ENCODE measurements at regions not wholly inside any gene's neighbourhood (a gene's known extent, or its start where the extent isn't known, plus 50 kb on each side); places are given as distances from the start of the nearest gene placed in this dataset.

DNA sequence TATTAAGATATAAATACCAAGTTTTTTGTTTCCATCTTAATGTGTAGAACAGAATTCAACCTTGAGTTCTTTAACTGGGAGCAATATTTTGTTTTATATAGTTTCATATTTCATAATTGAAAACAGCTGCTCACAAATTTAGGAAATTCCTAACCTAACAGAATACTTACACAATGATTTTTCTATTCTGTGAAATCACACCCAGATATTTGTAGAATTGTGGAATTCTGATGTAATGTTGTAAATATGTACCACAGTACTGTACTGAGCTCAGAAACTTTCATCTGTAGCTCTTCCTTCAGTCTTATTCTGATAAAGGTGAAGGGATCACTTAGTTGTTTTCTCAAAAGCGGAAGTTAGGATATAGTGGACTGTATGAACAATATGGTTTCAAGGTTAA lies 143.4 kb upstream of the GLI3 start:
- DNase-seq (no peak), ATAC-seq (no peak)
- intact Hi-C loops (cut with DNase I, micrococcal nuclease): no loop called here

DNA sequence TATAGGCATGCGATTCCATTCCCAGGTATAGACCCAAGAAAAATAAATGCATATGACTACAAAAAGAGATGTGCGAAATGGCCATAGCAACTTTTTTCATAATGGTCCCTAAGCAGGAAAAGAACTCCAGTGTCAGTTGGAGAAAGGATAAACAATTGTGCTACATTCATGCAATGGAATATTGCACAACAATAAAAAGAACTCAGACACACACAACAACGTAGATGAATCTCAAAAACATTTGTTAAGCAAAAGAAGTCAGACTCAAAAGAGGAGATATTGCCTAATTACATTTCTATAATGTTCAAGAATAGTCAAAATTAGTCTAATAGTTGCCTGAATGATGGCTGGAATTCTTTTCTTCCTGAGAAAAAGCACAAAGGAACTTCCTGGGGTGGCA lies 141.1 kb upstream of the GLI3 start:
- no peak for ATAC-seq
- intact Hi-C loops (cut with DNase I, micrococcal nuclease): no loop called here
- no peak for DNase-seq

- no peak for ATAC-seq
Observed at GRCh38 chr7:42373285-42373684, 136.3 kb upstream of the GLI3 start.

GRCh38 chr7:42372479-42372878 lies 135.5 kb upstream of the GLI3 start:
- intact Hi-C loops (cut with DNase I, micrococcal nuclease): no loop called here
- no peak for ATAC-seq
- no peak for DNase-seq

More at GRCh38 chr7:42373285-42373684, 136.3 kb upstream of the GLI3 start:
- intact Hi-C loops (cut with DNase I, micrococcal nuclease): no loop called here
- no peak for DNase-seq

DNA sequence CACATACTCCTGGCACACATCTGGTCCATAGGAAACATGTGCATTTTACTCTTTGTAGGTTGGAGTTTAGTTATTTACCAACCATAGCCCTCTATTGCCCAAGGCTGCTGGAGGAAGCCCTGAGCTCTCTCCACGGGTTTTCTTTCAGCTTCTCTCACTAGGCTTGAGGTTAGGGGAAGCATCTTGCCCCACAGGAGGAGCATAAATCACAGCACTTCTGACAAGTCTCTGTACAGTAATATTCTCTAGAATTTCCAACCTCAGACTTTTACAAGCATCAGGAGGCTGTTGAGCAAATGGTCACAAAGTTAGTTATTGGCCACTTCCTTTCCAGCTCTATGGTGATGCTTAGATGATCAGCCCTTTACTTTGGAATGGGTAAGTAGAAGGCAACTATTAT lies 122.9 kb upstream of the GLI3 start:
- intact Hi-C loops (cut with DNase I, micrococcal nuclease): no loop called here
- ATAC-seq (no peak), DNase-seq (no peak)

- ATAC-seq (no peak), DNase-seq (no peak)
- intact Hi-C loops (cut with DNase I, micrococcal nuclease): no loop called here
Observed at GRCh38 chr7:42351316-42351935, 114.4 kb upstream of the GLI3 start.

DNA sequence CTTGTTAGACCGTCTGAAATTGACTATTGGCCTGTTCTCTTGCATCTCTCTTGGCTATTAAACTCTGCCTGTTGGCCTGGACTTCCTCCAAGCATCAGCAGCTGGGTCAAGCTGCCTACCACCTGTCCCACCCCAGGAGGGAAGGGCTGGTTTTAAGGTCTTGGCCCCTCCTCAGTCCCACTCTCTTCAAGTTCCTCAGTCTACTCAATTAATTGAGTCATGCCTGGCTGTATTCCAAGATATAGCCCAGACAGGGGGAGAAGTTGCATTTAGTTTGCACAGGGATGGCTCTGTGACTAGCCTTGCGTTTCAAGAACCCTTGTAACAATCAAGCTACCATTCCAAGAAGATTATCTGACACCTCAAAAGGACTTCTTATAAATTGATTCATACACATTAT lies 113.8 kb upstream of the GLI3 start:
- DNase-seq (no peak), ATAC-seq (no peak)
- intact Hi-C loops (cut with DNase I, micrococcal nuclease): no loop called here

- DNase-seq: no peak
- no peak for ATAC-seq
- intact Hi-C loops (cut with DNase I, micrococcal nuclease): no loop called here
Observed at GRCh38 chr7:42348631-42349030, 111.6 kb upstream of the GLI3 start.

GRCh38 chr7:42348071-42348470 lies 111.1 kb upstream of the GLI3 start:
- DNase-seq: no peak
- intact Hi-C loops (cut with DNase I, micrococcal nuclease): no loop called here
- ATAC-seq: no peak

- ATAC-seq (no peak), DNase-seq (no peak)
Observed at GRCh38 chr7:42347616-42348015, 110.6 kb upstream of the GLI3 start.

GRCh38 chr7:42345478-42346299 lies 108.7 kb upstream of the GLI3 start:
- intact Hi-C loops (cut with DNase I, micrococcal nuclease): no loop called here
- ATAC-seq: no peak

More at GRCh38 chr7:42347616-42348015, 110.6 kb upstream of the GLI3 start:
- intact Hi-C loops (cut with DNase I, micrococcal nuclease): no loop called here

GRCh38 chr7:42344198-42344755 lies 107.3 kb upstream of the GLI3 start:
- DNase-seq (no peak), ATAC-seq (no peak)
- intact Hi-C loops (cut with DNase I, micrococcal nuclease): no loop called here

More at GRCh38 chr7:42345478-42346299, 108.7 kb upstream of the GLI3 start:
- no peak for DNase-seq

DNA sequence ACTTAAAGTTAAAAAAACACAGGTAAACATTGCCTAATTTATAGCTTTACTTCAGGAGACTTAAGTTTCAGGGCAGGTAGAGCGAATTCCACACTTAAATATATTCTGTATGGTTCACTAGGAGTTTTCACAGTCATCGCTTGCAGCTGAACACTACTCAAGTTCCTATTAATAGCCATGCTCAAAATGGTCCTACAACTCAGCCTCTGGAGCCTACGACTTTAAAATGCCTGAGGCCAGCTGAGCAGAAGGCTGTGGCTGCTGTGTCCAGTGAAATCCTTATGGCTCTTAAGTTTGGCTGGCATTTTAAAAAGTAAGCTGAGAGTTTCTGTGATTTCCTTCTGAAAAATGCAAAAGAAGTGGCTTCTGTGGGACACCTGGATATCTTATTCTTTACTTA lies 105.4 kb upstream of the GLI3 start:
- DNase-seq (no peak), ATAC-seq (no peak)
- intact Hi-C loops (cut with DNase I, micrococcal nuclease): no loop called here

- DNase-seq (no peak), ATAC-seq (no peak)
- intact Hi-C loops (cut with DNase I, micrococcal nuclease): no loop called here
Observed at GRCh38 chr7:42340436-42340835, 103.4 kb upstream of the GLI3 start.

- DNase-seq (no peak), ATAC-seq (no peak)
- intact Hi-C loops (cut with DNase I, micrococcal nuclease): no loop called here
Observed at GRCh38 chr7:42338916-42339540, 102.0 kb upstream of the GLI3 start.

DNA sequence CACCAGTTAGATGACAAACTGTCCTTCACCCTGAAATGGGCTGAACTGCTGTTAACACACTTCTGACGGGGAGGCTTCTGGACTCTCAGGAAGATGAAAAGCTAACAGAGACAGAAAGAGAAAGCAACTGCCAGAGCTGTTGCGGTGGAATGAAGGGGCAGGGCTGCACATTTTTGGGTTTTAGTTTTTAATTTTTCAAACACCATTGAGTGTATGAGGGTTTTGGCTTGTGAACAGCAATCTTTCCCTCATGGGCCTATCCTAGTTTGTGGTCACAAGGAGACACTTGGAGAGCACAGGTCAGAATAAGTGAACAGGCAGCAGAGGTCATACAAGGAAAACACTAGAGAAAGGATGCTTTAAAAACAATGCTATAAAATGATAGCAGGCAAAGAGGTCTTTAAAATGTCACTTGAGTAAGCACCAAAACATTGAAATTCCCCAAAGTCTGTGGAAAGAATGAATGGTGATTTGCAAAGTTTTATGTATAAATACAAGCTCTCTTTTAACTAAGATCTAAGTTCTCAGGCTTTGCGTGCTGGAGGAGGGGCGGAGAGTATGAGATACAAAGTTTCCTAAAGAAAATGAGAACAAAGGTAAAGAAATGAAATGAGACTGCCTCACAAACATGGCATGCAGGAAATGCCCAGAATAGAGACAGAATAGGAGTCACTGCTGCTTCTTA lies 101.4 kb upstream of the GLI3 start:
- intact Hi-C loops (cut with DNase I, micrococcal nuclease): no loop called here
- DNase-seq (no peak), ATAC-seq (no peak)

DNA sequence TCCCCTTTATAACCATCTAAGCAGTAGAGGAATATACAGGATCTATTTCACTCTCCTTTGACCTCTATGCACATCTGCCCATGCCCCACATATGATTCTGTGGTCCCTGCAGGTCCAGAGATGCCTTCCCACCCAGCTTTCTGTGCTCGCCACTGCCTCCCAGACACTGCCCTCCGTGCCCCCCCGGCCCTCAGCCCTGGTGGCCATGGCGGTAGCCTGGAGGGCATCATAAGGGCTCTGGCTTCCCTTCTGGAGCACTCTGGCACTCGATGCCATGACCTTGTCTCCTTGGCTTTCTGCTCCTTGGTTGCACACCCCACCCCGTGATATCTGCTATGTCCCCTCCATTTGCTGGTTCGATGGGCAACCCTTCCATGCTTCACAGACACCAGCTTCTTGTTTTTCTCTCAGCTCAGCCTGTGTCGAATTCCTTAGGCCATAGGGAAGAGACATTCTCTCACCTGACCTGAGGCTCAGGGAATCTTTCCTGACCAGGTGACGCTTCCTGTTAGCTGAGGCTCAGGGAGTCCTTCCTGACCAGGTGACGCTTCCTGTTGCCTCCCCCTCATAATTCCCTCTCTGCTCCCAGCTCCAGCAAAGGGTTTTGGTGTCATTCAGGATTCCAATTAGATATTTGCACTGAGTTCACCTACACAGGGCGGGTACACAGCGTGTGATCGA lies 100.4 kb upstream of the GLI3 start:
- no peak for ATAC-seq
- intact Hi-C loops (cut with DNase I, micrococcal nuclease): no loop called here
- no peak for DNase-seq

GRCh38 chr7:42332605-42333222 lies 95.7 kb upstream of the GLI3 start:
- ATAC-seq (no peak), DNase-seq (no peak)
- intact Hi-C loops (cut with DNase I, micrococcal nuclease): no loop called here
